ENCODE measurements at regions not wholly inside any gene's neighbourhood (a gene's known extent, or its start where the extent isn't known, plus 50 kb on each side); places are given as distances from the start of the nearest gene placed in this dataset.

- TF ChIP-seq RXRA (IDR thresholded peaks at IDR 0.05; ENCODE audit: borderline replicate concordance, low read depth) (no peak), GATA2 (CRISPR knock-in tag; IDR thresholded peaks at IDR 0.05) (no peak), USF2 (IDR thresholded peaks at IDR 0.05; ENCODE audit: borderline replicate concordance, low read depth, low read length) (no peak), RAD21 (IDR thresholded peaks at IDR 0.05; ENCODE audit: low read length) (no peak), NRF1 (IDR thresholded peaks at IDR 0.05; ENCODE audit: low read depth, low read length) (no peak), FOXM1 (IDR thresholded peaks at IDR 0.05; ENCODE audit: low read depth) (no peak), POLR2AphosphoS5 (IDR thresholded peaks at IDR 0.05; ENCODE audit: low read depth, low read length) (no peak), NFIC (IDR thresholded peaks at IDR 0.05; ENCODE audit: borderline replicate concordance) (no peak), ELF1 (IDR thresholded peaks at IDR 0.05) (no peak), FOSL2 (IDR thresholded peaks at IDR 0.05; ENCODE audit: borderline replicate concordance, low read depth) (no peak), TEAD4 (IDR thresholded peaks at IDR 0.05; ENCODE audit: borderline replicate concordance, insufficient read depth) (no peak), ZBTB33 (IDR thresholded peaks at IDR 0.05; ENCODE audit: borderline replicate concordance, low read depth) (no peak), IRF3 (IDR thresholded peaks at IDR 0.05; ENCODE audit: low read depth, low read length) (no peak), GABPA (IDR thresholded peaks at IDR 0.05; ENCODE audit: low read depth) (no peak), CHD2 (IDR thresholded peaks at IDR 0.05; ENCODE audit: low read length, partially characterized antibody) (no peak)
- TF ChIP-seq, protein P1, sequence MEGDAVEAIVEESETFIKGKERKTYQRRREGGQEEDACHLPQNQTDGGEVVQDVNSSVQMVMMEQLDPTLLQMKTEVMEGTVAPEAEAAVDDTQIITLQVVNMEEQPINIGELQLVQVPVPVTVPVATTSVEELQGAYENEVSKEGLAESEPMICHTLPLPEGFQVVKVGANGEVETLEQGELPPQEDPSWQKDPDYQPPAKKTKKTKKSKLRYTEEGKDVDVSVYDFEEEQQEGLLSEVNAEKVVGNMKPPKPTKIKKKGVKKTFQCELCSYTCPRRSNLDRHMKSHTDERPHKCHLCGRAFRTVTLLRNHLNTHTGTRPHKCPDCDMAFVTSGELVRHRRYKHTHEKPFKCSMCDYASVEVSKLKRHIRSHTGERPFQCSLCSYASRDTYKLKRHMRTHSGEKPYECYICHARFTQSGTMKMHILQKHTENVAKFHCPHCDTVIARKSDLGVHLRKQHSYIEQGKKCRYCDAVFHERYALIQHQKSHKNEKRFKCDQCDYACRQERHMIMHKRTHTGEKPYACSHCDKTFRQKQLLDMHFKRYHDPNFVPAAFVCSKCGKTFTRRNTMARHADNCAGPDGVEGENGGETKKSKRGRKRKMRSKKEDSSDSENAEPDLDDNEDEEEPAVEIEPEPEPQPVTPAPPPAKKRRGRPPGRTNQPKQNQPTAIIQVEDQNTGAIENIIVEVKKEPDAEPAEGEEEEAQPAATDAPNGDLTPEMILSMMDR (IDR thresholded peaks at IDR 0.05), result no peak
- TF ChIP-seq, protein P2, sequence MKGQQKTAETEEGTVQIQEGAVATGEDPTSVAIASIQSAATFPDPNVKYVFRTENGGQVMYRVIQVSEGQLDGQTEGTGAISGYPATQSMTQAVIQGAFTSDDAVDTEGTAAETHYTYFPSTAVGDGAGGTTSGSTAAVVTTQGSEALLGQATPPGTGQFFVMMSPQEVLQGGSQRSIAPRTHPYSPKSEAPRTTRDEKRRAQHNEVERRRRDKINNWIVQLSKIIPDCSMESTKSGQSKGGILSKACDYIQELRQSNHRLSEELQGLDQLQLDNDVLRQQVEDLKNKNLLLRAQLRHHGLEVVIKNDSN (IDR thresholded peaks at IDR 0.05; ENCODE audit: borderline replicate concordance, low read depth), result no peak
- TF ChIP-seq, protein P3, sequence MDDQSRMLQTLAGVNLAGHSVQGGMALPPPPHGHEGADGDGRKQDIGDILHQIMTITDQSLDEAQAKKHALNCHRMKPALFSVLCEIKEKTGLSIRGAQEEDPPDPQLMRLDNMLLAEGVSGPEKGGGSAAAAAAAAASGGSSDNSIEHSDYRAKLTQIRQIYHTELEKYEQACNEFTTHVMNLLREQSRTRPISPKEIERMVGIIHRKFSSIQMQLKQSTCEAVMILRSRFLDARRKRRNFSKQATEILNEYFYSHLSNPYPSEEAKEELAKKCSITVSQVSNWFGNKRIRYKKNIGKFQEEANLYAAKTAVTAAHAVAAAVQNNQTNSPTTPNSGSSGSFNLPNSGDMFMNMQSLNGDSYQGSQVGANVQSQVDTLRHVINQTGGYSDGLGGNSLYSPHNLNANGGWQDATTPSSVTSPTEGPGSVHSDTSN (IDR thresholded peaks at IDR 0.05), result no peak
- TF ChIP-seq, protein P4, sequence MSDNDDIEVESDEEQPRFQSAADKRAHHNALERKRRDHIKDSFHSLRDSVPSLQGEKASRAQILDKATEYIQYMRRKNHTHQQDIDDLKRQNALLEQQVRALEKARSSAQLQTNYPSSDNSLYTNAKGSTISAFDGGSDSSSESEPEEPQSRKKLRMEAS (IDR thresholded peaks at IDR 0.05; ENCODE audit: low read depth), result no peak
- no peak overlapping the region for H3K4me2 ChIP-seq
Measured at GRCh38 chr4:176013476-176014247, 52.0 kb upstream of the WDR17 start.

More at GRCh38 chr4:176013476-176014247, 52.0 kb upstream of the WDR17 start:
- no peaks in the 10 kb centered on the region for H3K79me2 ChIP-seq (ENCODE audit: insufficient read depth)
- ChIA-PET POLR2A (no interaction called here), CTCF (no interaction called here)
- no peak for DNase-seq
- H4K20me1 ChIP-seq (ENCODE audit: insufficient read depth), result no peaks in the 10 kb centered on the region
- no peak overlapping the region for H3K4me3 ChIP-seq (ENCODE audit: low read depth in 2 of 2, low read length in 1 of 2)
- H3K9ac ChIP-seq, result no peak overlapping the region
- no peak overlapping the region for H2AFZ ChIP-seq (ENCODE audit: low read depth)
- H3K9me3 ChIP-seq, result no peaks in the 10 kb centered on the region
- WGBS (ENCODE audit: low lambda C conversion rate), result 15% methylated on average over 8 of the region's 8 CpGs
- no peaks in the 10 kb centered on the region; the same call in 1 of the 2 replicates for H3K27me3 ChIP-seq (ENCODE audit: insufficient read depth)
- H3K27ac ChIP-seq (ENCODE audit: low read depth in 2 of 2, low read length in 1 of 2), result no peak overlapping the region
- no peaks in the 10 kb centered on the region for H3K9me2 ChIP-seq
- no peaks in the 10 kb centered on the region for H3K36me3 ChIP-seq (replicated peaks in 1 of 2; ENCODE audit: control insufficient read depth in 1 of 2, insufficient read depth in 2 of 2, low read length in 1 of 2)
- no peaks in the 10 kb centered on the region for H3K4me1 ChIP-seq (ENCODE audit: control insufficient read depth in 1 of 2, insufficient read depth in 2 of 2, low read depth in 1 of 2, low read length in 1 of 2)
- no peaks in the 10 kb centered on the region for H3F3A ChIP-seq (replicated peaks; ENCODE audit: insufficient read depth)

Measured in SK-N-SH (cell line).